OCI-LY3 (cell line): ENCODE measurements at regions not wholly inside any gene's neighbourhood (a gene's known extent, or its start where the extent isn't known, plus 50 kb on each side); places are given as distances from the start of the nearest gene placed in this dataset.

Experiments
- H2AFZ ChIP-seq: fragments of 200-600, 300-600 bp; shearing (Covaris generic); 2 replicates; pipeline ENCODE4 v1.6.0; 2014; ENCODE audit warnings: antibody characterized with exemption, low read depth, low read length
- H3K27ac ChIP-seq: fragments of 200-600, 300-600 bp; sonication (generic); 2 replicates; pipeline ENCODE4 v1.5.1; 2014; ENCODE audit warnings: mild to moderate bottlenecking, low read length, moderate library complexity, mixed read lengths
- H3K27me3 ChIP-seq: fragments of 200-600, 300-600 bp; sonication (generic); 2 replicates; pipeline ENCODE4 v1.6.1; 2014; ENCODE audit warnings: low read depth, low read length, mixed read lengths
- H3K36me3 ChIP-seq: fragments of 200-600, 300-600 bp; sonication (generic); replicated peaks from 2 replicates; pipeline ENCODE3; 2014; ENCODE audit warnings: low read depth, low read length, mixed read lengths
- H3K4me1 ChIP-seq: fragments of 300-600, 200-600 bp; sonication (generic); 2 replicates; pipeline ENCODE4 v1.6.1; 2014; ENCODE audit warnings: low read length, mixed read lengths
- H3K4me2 ChIP-seq: fragments of 200-600, 300-600 bp; sonication (generic); 2 replicates; pipeline ENCODE4 v1.6.1; 2014; ENCODE audit warnings: low read length, mixed read lengths
- H3K4me3 ChIP-seq: fragments of 300-600, 200-600 bp; sonication (generic); 2 replicates; pipeline ENCODE4 v1.5.1; 2014; ENCODE audit warnings: antibody characterized with exemption, mild to moderate bottlenecking, low read length, moderate library complexity
- H3K79me2 ChIP-seq: fragments of 300-600, 200-600 bp; shearing (Covaris generic); 2 replicates; pipeline ENCODE4 v1.6.1; 2014; ENCODE audit warnings: mild to moderate bottlenecking, low read length, mixed read lengths
- H3K9ac ChIP-seq: fragments of 300-600, 200-600 bp; shearing (Covaris generic); 2 replicates; pipeline ENCODE4 v1.6.0; 2014; ENCODE audit warnings: mild to moderate bottlenecking, low read length, moderate library complexity
- H3K9me3 ChIP-seq: fragments of 200-600, 300-600 bp; shearing (Covaris generic); 2 replicates; pipeline ENCODE4 v1.6.1; 2014; ENCODE audit warnings: low read length, mixed read lengths; ENCODE audit not compliant: insufficient read depth
- H4K20me1 ChIP-seq: fragments of 200-600, 300-600 bp; sonication (generic); 2 replicates; pipeline ENCODE4 v1.6.1; 2016; ENCODE audit warnings: low read length, mixed read lengths; ENCODE audit not compliant: insufficient read depth
- CTCF ChIP-seq: fragments of 200-600, 300-600 bp; sonication (generic); IDR thresholded peaks from 2 replicates; pipeline ENCODE4 v1.5.1; 2014; ENCODE audit warnings: antibody characterized with exemption, low read length, low read depth
- EZH2phosphoT487 ChIP-seq: fragments of 200-600 bp; shearing (Covaris generic); IDR thresholded peaks from 2 replicates; pipeline ENCODE4 v1.6.1; 2018; ENCODE audit warnings: antibody characterized with exemption, mixed run types, low read depth

GRCh38 chr3:193978486-193978885 lies 157.5 kb upstream of the HES1 start:
- H3K9me3 ChIP-seq, result no peaks in the 10 kb centered on the region
- H4K20me1 ChIP-seq, result no peaks in the 10 kb centered on the region
- peaks cover under 1% of the 10 kb centered on the region; the same call in 1 of the 2 replicates for H3K4me1 ChIP-seq
- H3K4me2 ChIP-seq, result no peak overlapping the region
- H3K27me3 ChIP-seq, result peaks cover 11% of the 10 kb centered on the region
- no peaks in the 10 kb centered on the region for H3K36me3 ChIP-seq
- TF ChIP-seq EZH2phosphoT487 (no peak), CTCF (no peak)
- H3K79me2 ChIP-seq, result no peaks in the 10 kb centered on the region
- no peak overlapping the region for H3K9ac ChIP-seq
- H3K4me3 ChIP-seq, result no peak overlapping the region
- no peak overlapping the region for H3K27ac ChIP-seq
- H2AFZ ChIP-seq, result no peak overlapping the region

DNA sequence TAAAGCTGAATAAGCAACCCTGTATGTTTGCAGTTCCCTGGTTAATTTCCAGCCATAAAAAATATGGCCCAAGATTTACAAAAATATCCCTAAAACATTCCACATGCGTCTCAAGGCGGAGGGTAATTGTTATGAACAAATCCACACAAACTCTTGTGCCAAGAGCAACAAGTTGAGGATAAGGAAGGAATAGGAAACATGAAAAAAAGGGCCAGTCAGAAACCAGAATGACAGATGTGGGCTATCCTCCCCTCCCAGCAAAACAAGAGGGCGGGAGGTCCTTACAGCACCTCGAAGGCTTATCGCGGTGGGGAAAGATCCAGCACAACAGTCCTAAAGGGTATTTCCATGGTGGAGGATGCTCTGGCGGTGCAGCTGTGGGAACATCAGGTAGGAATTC lies 155.6 kb upstream of the HES1 start:
- no peaks in the 10 kb centered on the region for H3K36me3 ChIP-seq
- no peak overlapping the region for H2AFZ ChIP-seq
- 0 out of 2 replicates have a peak, but pooled peaks cover 10% of the 10 kb centered on the region for H3K27me3 ChIP-seq
- no peak overlapping the region for H3K27ac ChIP-seq
- H3K4me2 ChIP-seq, result no peak overlapping the region
- H4K20me1 ChIP-seq, result no peaks in the 10 kb centered on the region
- H3K4me3 ChIP-seq, result no peak overlapping the region
- no peak overlapping the region for H3K9ac ChIP-seq
- no peaks in the 10 kb centered on the region for H3K4me1 ChIP-seq
- no peaks in the 10 kb centered on the region for H3K79me2 ChIP-seq
- TF ChIP-seq EZH2phosphoT487, result no peak
- TF ChIP-seq CTCF, result no peak
- no peaks in the 10 kb centered on the region for H3K9me3 ChIP-seq

DNA sequence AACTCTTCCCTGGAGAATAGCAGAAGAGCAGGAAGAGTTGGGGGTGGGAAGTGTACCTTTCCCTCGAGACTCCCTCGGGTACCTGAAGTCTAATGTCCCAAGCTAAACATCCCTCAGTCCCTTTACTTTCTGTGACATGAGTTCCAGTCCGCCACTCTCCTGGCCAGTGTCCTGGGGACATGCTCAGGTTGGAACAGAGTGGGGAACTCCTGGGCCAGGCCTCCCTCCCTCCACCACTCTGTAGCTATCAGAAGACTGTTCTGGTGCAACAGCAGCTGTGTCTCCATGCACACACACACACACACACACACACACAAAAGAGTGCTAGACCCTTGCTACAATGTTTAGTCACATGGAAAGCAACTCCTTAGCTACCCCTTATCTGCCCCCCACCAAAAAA lies 155.0 kb upstream of the HES1 start:
- H3K4me3 ChIP-seq, result no peak overlapping the region
- H2AFZ ChIP-seq, result no peak overlapping the region
- no peaks in the 10 kb centered on the region for H4K20me1 ChIP-seq
- H3K79me2 ChIP-seq, result no peaks in the 10 kb centered on the region
- H3K27ac ChIP-seq, result no peak overlapping the region
- H3K36me3 ChIP-seq, result no peaks in the 10 kb centered on the region
- H3K27me3 ChIP-seq, result 0 out of 2 replicates have a peak, but pooled peaks cover 8% of the 10 kb centered on the region
- H3K9ac ChIP-seq, result no peak overlapping the region
- no peaks in the 10 kb centered on the region for H3K9me3 ChIP-seq
- no peak overlapping the region for H3K4me2 ChIP-seq
- H3K4me1 ChIP-seq, result no peaks in the 10 kb centered on the region
- TF ChIP-seq EZH2phosphoT487, result no peak
- TF ChIP-seq CTCF, result no peak

- H3K4me3 ChIP-seq, result no peak overlapping the region
- no peak overlapping the region for H3K4me2 ChIP-seq
- no peaks in the 10 kb centered on the region for H3K4me1 ChIP-seq
- no peaks in the 10 kb centered on the region for H3K79me2 ChIP-seq
- H3K9ac ChIP-seq, result no peak overlapping the region
- TF ChIP-seq CTCF (no peak), EZH2phosphoT487 (no peak)
- H3K9me3 ChIP-seq, result no peaks in the 10 kb centered on the region
- H2AFZ ChIP-seq, result no peak overlapping the region
- H3K36me3 ChIP-seq, result no peaks in the 10 kb centered on the region
- H4K20me1 ChIP-seq, result no peaks in the 10 kb centered on the region
- H3K27me3 ChIP-seq, result 0 out of 2 replicates have a peak, but pooled peaks cover 3% of the 10 kb centered on the region
- H3K27ac ChIP-seq, result no peak overlapping the region
These were observed 154.4 kb upstream of the HES1 start for GRCh38 chr3:193981504-193981903.
